ENCODE measurements at regions not wholly inside any gene's neighbourhood (a gene's known extent, or its start where the extent isn't known, plus 50 kb on each side); places are given as distances from the start of the nearest gene placed in this dataset.

DNA sequence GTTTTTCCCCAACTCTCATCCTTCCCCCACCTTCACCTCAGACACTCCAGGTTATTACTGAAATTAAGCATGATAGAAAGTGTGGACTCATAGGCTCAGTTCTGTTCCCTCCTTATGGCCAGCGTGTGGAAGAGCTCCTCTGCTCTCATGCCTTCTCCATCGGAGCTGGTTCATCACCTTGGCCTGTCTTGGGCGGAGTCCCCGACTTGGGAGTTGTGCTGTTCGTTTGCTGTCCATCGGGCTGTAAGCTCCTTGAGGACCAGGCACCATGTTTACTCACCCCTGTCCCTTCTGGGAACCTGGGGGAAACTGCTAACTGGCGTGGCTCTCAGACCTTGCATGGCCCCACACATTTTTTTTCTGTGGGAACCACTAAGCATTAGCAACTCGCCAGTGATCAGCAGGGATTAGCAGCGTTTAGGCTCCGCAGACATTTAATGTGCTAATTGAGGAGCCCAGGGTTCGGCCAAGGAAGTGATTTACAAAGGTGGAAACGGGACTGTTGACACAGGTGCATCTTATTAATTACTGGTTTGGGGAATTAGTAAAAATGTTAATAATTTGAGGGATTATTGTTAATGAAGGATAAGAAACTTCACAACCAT, 123.8 kb downstream of the TM9SF2 start:
- Histone ChIP-seq H3K9me3 (no peaks in the 10 kb centered on the region), H3K27ac (no peak overlapping the region), H3K4me3 (no peak overlapping the region), H3K27me3 (no peaks in the 10 kb centered on the region), H3K36me3 (replicated peaks in 1 of 2; ENCODE audit: insufficient read depth in 1 of 2, low read depth in 2 of 2) (no peaks in the 10 kb centered on the region), H3K4me1 (no peaks in the 10 kb centered on the region)
- 82 to 93% methylated on average over 11 to 12 of the region's 12 CpGs for WGBS, 2 donors
- DNase-seq, result no peak
- no peak for TF ChIP-seq POLR2A (IDR thresholded peaks at IDR 0.05)
- TF ChIP-seq, protein P1, sequence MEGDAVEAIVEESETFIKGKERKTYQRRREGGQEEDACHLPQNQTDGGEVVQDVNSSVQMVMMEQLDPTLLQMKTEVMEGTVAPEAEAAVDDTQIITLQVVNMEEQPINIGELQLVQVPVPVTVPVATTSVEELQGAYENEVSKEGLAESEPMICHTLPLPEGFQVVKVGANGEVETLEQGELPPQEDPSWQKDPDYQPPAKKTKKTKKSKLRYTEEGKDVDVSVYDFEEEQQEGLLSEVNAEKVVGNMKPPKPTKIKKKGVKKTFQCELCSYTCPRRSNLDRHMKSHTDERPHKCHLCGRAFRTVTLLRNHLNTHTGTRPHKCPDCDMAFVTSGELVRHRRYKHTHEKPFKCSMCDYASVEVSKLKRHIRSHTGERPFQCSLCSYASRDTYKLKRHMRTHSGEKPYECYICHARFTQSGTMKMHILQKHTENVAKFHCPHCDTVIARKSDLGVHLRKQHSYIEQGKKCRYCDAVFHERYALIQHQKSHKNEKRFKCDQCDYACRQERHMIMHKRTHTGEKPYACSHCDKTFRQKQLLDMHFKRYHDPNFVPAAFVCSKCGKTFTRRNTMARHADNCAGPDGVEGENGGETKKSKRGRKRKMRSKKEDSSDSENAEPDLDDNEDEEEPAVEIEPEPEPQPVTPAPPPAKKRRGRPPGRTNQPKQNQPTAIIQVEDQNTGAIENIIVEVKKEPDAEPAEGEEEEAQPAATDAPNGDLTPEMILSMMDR (IDR thresholded peaks at IDR 0.05), result no peak
- no peak for ATAC-seq
- intact Hi-C loops (cut with DNase I), result no loop called here

- intact Hi-C loops (cut with DNase I), result no loop called here
- Histone ChIP-seq H3K36me3 (replicated peaks in 1 of 2; ENCODE audit: insufficient read depth in 1 of 2, low read depth in 2 of 2) (no peaks in the 10 kb centered on the region), H3K9me3 (no peaks in the 10 kb centered on the region), H3K27ac (no peak overlapping the region), H3K27me3 (no peaks in the 10 kb centered on the region), H3K4me1 (no peaks in the 10 kb centered on the region), H3K4me3 (no peak overlapping the region)
- TF ChIP-seq, protein P1 (IDR thresholded peaks at IDR 0.05), result no peak
- no peak for TF ChIP-seq POLR2A (IDR thresholded peaks at IDR 0.05)
- WGBS, 2 donors, result 88 to 91% methylated on average over 3 of the region's 3 CpGs
- no peak for ATAC-seq
- no peak for DNase-seq
Observed at GRCh38 chr13:99620806-99621205, 119.5 kb downstream of the TM9SF2 start.

GRCh38 chr13:99619207-99619606, 117.9 kb downstream of the TM9SF2 start:
- ATAC-seq, result no peak
- no peak for TF ChIP-seq POLR2A (IDR thresholded peaks at IDR 0.05)
- TF ChIP-seq, protein P1 (IDR thresholded peaks at IDR 0.05), result no peak
- 100% methylated on average over 2 of the region's 2 CpGs for WGBS, 2 donors

GRCh38 chr13:99617474-99618255, 116.4 kb downstream of the TM9SF2 start:
- Histone ChIP-seq H3K9me3 (no peaks in the 10 kb centered on the region), H3K36me3 (replicated peaks in 1 of 2; ENCODE audit: insufficient read depth in 1 of 2, low read depth in 2 of 2) (no peaks in the 10 kb centered on the region), H3K4me1 (peaks cover 7% of the 10 kb centered on the region), H3K27me3 (no peaks in the 10 kb centered on the region), H3K4me3 (no peak overlapping the region), H3K27ac (no peak overlapping the region)
- DNase-seq, result no peak
- intact Hi-C loops (cut with DNase I), result no loop called here
- no peak for TF ChIP-seq POLR2A (IDR thresholded peaks at IDR 0.05)
- TF ChIP-seq, protein P1 (IDR thresholded peaks at IDR 0.05), result peak in 1 of 7 experiments; percentile 17
- WGBS, 2 donors, result 58 to 76% methylated on average over 11 of the region's 11 CpGs
- no peak for ATAC-seq

More at GRCh38 chr13:99619207-99619606, 117.9 kb downstream of the TM9SF2 start:
- Histone ChIP-seq H3K4me1 (peaks cover 4% of the 10 kb centered on the region), H3K4me3 (no peak overlapping the region), H3K27me3 (no peaks in the 10 kb centered on the region), H3K27ac (no peak overlapping the region), H3K9me3 (no peaks in the 10 kb centered on the region), H3K36me3 (replicated peaks in 1 of 2; ENCODE audit: insufficient read depth in 1 of 2, low read depth in 2 of 2) (no peaks in the 10 kb centered on the region)
- DNase-seq, result no peak
- intact Hi-C loops (cut with DNase I), result no loop called here
